Neural cell (in vitro differentiated cells): ENCODE measurements at regions not wholly inside any gene's neighbourhood (a gene's known extent, or its start where the extent isn't known, plus 50 kb on each side); places are given as distances from the start of the nearest gene placed in this dataset.

Experiments
- EZH2 ChIP-seq: fragments of 200-600, 300-800 bp; shearing (Covaris generic), sonication (generic); IDR thresholded peaks from 2 replicates; pipeline ENCODE4 v1.6.1; 2014; ENCODE audit warnings: antibody characterized with exemption, low read length, borderline replicate concordance, mild to moderate bottlenecking; ENCODE audit not compliant: insufficient read depth, poor library complexity, severe bottlenecking
- POLR2AphosphoS5 ChIP-seq: IDR thresholded peaks from 2 replicates; pipeline ENCODE4 v1.6.1; 2012
- SMC3 ChIP-seq: fragments of 450-650 bp; conservative IDR thresholded peaks from 2 replicates; pipeline ENCODE4 v1.6.1; 2014; ENCODE audit warnings: antibody characterized with exemption, mild to moderate bottlenecking, moderate library complexity; ENCODE audit not compliant: poor library complexity
- TF ChIP-seq, protein P1 (sequence below): fragments of 450-650 bp; IDR thresholded peaks from 2 replicates; pipeline ENCODE4 v1.5.1; 2014; ENCODE audit warnings: antibody characterized with exemption, mild to moderate bottlenecking, moderate library complexity; ENCODE audit not compliant: poor library complexity, severe bottlenecking
- TF ChIP-seq, protein P2 (sequence below): IDR thresholded peaks from 2 replicates; pipeline ENCODE4 v1.6.1; 2012; ENCODE audit warnings: borderline replicate concordance

DNA sequence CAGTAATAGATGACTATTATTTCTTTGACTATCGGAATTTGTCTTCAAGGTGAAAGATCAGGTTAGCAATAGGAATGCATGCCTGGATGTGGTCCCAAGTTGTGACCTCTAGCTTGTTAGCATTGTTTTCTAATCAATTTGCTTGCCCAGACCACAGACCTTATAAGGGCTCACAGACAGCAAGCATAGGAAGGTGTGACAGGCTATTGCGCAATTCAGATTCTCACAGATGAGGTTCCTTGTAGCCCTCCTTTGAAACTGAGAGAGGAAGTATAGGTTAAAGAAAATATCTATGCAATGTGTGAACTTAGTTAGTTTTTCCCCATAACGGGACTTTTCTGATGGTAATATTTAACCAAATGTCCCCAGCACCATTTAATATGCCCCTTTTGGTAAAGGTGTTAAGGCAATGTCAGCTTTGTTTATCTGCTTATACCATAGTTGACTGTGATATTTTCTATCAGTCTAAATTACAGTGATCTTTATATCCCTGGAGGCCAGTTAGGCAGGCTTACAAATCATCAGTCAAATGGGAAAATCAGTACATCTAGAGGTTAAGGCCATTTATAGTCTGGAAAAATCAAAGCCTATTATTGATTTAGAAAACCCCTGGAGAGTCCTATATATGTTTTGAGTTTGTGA is 168.1 kb upstream of the MBNL1 start:
- TF ChIP-seq SMC3: no peak
- TF ChIP-seq, protein P1, sequence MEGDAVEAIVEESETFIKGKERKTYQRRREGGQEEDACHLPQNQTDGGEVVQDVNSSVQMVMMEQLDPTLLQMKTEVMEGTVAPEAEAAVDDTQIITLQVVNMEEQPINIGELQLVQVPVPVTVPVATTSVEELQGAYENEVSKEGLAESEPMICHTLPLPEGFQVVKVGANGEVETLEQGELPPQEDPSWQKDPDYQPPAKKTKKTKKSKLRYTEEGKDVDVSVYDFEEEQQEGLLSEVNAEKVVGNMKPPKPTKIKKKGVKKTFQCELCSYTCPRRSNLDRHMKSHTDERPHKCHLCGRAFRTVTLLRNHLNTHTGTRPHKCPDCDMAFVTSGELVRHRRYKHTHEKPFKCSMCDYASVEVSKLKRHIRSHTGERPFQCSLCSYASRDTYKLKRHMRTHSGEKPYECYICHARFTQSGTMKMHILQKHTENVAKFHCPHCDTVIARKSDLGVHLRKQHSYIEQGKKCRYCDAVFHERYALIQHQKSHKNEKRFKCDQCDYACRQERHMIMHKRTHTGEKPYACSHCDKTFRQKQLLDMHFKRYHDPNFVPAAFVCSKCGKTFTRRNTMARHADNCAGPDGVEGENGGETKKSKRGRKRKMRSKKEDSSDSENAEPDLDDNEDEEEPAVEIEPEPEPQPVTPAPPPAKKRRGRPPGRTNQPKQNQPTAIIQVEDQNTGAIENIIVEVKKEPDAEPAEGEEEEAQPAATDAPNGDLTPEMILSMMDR: no peak
- TF ChIP-seq POLR2AphosphoS5: no peak
- TF ChIP-seq, protein P2, sequence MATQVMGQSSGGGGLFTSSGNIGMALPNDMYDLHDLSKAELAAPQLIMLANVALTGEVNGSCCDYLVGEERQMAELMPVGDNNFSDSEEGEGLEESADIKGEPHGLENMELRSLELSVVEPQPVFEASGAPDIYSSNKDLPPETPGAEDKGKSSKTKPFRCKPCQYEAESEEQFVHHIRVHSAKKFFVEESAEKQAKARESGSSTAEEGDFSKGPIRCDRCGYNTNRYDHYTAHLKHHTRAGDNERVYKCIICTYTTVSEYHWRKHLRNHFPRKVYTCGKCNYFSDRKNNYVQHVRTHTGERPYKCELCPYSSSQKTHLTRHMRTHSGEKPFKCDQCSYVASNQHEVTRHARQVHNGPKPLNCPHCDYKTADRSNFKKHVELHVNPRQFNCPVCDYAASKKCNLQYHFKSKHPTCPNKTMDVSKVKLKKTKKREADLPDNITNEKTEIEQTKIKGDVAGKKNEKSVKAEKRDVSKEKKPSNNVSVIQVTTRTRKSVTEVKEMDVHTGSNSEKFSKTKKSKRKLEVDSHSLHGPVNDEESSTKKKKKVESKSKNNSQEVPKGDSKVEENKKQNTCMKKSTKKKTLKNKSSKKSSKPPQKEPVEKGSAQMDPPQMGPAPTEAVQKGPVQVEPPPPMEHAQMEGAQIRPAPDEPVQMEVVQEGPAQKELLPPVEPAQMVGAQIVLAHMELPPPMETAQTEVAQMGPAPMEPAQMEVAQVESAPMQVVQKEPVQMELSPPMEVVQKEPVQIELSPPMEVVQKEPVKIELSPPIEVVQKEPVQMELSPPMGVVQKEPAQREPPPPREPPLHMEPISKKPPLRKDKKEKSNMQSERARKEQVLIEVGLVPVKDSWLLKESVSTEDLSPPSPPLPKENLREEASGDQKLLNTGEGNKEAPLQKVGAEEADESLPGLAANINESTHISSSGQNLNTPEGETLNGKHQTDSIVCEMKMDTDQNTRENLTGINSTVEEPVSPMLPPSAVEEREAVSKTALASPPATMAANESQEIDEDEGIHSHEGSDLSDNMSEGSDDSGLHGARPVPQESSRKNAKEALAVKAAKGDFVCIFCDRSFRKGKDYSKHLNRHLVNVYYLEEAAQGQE: no peak
- no peak for TF ChIP-seq EZH2
